IPS-18a (cell line): ENCODE measurements at regions not wholly inside any gene's neighbourhood (a gene's known extent, or its start where the extent isn't known, plus 50 kb on each side); places are given as distances from the start of the nearest gene placed in this dataset.

Experiments used
- H3K27ac ChIP-seq: one replicate; pipeline ENCODE4 v1.5.1; 2013; ENCODE audit warnings: low read length
- H3K27me3 ChIP-seq: one replicate; pipeline ENCODE4 v1.6.1; 2013; ENCODE audit warnings: mild to moderate bottlenecking, low read length; ENCODE audit not compliant: control insufficient read depth, insufficient read depth
- H3K36me3 ChIP-seq: one replicate; pipeline ENCODE4 v1.6.1; 2013; ENCODE audit warnings: low read depth, low read length; ENCODE audit not compliant: control insufficient read depth
- H3K4me1 ChIP-seq: one replicate; pipeline ENCODE4 v1.6.1; 2013; ENCODE audit warnings: low read depth, low read length; ENCODE audit not compliant: control insufficient read depth
- H3K4me3 ChIP-seq: one replicate; pipeline ENCODE4 v1.5.1; 2013; ENCODE audit warnings: low read length
- H3K9ac ChIP-seq: one replicate; pipeline ENCODE4 v1.6.1; 2013; ENCODE audit warnings: mild to moderate bottlenecking, low read length, moderate library complexity
- H3K9me3 ChIP-seq: one replicate; pipeline ENCODE4 v1.6.1; 2013; ENCODE audit warnings: low read depth, low read length; ENCODE audit not compliant: control insufficient read depth

DNA sequence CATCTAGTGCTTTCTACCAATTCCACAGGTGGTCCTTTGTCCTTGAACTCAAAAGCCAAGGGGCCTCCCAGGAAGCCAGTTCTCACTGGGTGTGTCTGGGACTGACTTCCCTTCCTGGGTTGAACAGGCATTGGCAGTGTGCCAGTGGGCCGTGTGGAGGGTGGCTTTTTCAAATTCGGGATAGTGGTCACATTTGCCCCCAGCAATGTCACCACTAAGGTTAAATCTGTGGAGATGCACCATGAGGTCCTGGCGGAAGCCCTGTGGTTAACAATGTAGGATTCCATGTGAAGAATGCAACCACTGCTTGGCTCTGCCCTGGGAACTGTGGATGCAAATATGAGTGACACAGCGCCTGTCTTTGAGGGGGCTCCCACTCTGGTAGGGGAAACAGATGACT lies 53.2 kb upstream of the MTNR1B start:
- Histone ChIP-seq H3K27me3 (no peaks in the 10 kb centered on the region), H3K9ac (no peak overlapping the region), H3K27ac (no peak overlapping the region), H3K9me3 (no peaks in the 10 kb centered on the region), H3K4me3 (no peak overlapping the region), H3K36me3 (no peaks in the 10 kb centered on the region), H3K4me1 (peaks cover 5% of the 10 kb centered on the region)

DNA sequence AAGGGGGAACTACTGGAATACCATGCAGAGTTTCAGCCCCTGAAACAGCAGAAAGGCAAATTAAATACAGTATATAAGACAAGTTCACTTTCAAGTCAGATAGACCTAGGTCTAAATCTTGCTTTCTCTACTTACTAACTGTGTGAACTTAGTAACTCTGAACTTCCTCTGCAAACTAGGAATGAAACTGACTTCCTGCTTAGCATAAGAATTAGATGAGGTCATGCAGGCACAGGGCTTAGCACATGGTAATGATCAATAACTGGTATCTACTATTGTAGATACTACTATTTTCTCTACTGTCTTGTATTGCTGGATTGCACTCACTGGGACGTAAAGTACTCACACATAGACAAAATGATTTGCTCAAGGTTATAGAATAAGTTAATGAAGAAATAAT lies 51.5 kb upstream of the MTNR1B start:
- Histone ChIP-seq H3K4me1 (peaks cover 5% of the 10 kb centered on the region), H3K9me3 (no peaks in the 10 kb centered on the region), H3K9ac (no peak overlapping the region), H3K4me3 (no peak overlapping the region), H3K36me3 (no peaks in the 10 kb centered on the region), H3K27me3 (no peaks in the 10 kb centered on the region), H3K27ac (no peak overlapping the region)

DNA sequence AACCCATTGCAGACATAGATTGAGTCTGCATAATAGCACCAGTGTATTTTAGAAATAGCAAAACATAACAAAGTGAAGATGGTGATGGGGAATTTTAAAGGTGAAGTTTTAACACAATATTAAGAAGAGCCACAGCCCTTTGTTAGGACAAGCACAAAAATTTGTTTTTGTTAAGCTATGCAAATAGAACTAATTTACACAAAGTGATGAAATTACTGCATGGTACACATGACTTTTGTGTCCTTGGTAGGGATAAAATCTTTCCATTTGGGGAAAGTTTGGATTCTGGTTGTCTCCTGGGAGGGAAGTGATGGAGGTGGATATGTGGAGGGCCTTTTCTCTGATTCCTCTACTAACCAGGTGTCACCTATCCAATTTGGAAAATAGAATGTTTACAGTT lies 50.4 kb upstream of the MTNR1B start:
- Histone ChIP-seq H3K4me1 (peaks cover 5% of the 10 kb centered on the region), H3K9ac (no peak overlapping the region), H3K4me3 (no peak overlapping the region), H3K27ac (no peak overlapping the region), H3K27me3 (no peaks in the 10 kb centered on the region), H3K9me3 (no peaks in the 10 kb centered on the region), H3K36me3 (no peaks in the 10 kb centered on the region)
